CD4-positive, CD25-positive, alpha-beta regulatory T cell (primary cell): ENCODE measurements at regions not wholly inside any gene's neighbourhood (a gene's known extent, or its start where the extent isn't known, plus 50 kb on each side); places are given as distances from the start of the nearest gene placed in this dataset.

Source experiments
- ATAC-seq, 2 donors: fragments of 150-1000 bp; cut with Tn5 transposase; one replicate each; pipeline ENCODE4 v1.10.0; 2021; ENCODE audit warnings: low read depth in 2 of 2, moderate number of reproducible peaks in 2 of 2, moderate library complexity in 1 of 2
- DNase-seq, 3 donors: peaks; one replicate each; pipeline versions ENCODE4 v3.0.0 to v3.0.0-alpha.2; 2012 to 2022; ENCODE audit warnings: mixed read lengths in 1 of 3
- H3K27ac ChIP-seq: one replicate; pipeline ENCODE4 v1.7.0; 2013; ENCODE audit warnings: mild to moderate bottlenecking, low read length; ENCODE audit not compliant: insufficient read depth, poor library complexity, severe bottlenecking
- H3K27me3 ChIP-seq: one replicate; pipeline ENCODE4 v1.7.0; 2013; ENCODE audit warnings: low read length; ENCODE audit not compliant: control insufficient read depth, insufficient read depth
- H3K36me3 ChIP-seq: one replicate; pipeline ENCODE4 v1.7.0; 2013; ENCODE audit warnings: mild to moderate bottlenecking, low read length, moderate library complexity; ENCODE audit not compliant: control insufficient read depth, insufficient read depth
- H3K4me1 ChIP-seq: 2 replicates; pipeline ENCODE4 v1.7.0; 2013; ENCODE audit warnings: mild to moderate bottlenecking, low read length; ENCODE audit not compliant: insufficient read depth, control insufficient read depth, poor library complexity, severe bottlenecking
- H3K4me3 ChIP-seq: one replicate; pipeline ENCODE4 v1.7.0; 2013; ENCODE audit warnings: low read depth, mild to moderate bottlenecking, low read length, moderate library complexity
- H3K9me3 ChIP-seq, 2 experiments: 1 replicate in 1 of 2; 2 replicates in 1 of 2; pipeline ENCODE4 v1.7.0; 2013; ENCODE audit warnings: low read length in 2 of 2, mild to moderate bottlenecking in 1 of 2, moderate library complexity in 1 of 2; ENCODE audit not compliant: control insufficient read depth in 2 of 2
- H3K27ac Mint-ChIP-seq, 3 donors: one replicate each; pipeline ENCODE4 v1.8.0; 2020 to 2022; ENCODE audit warnings: mild to moderate bottlenecking in 3 of 3, mixed read lengths in 3 of 3, moderate library complexity in 2 of 3
- H3K27me3 Mint-ChIP-seq: one replicate; pipeline ENCODE4 v1.8.0; 2022; ENCODE audit warnings: mild to moderate bottlenecking, mixed read lengths
- H3K36me3 Mint-ChIP-seq: one replicate; pipeline ENCODE4 v1.8.0; 2020; ENCODE audit warnings: mixed read lengths
- H3K4me1 Mint-ChIP-seq, 4 donors: one replicate each; pipeline ENCODE4 v1.8.0; 2020 to 2022; ENCODE audit warnings: mixed read lengths in 4 of 4, mild to moderate bottlenecking in 1 of 4
- H3K4me3 Mint-ChIP-seq, 4 donors: one replicate each; pipeline ENCODE4 v1.8.0; 2020 to 2022; ENCODE audit warnings: mild to moderate bottlenecking in 4 of 4, mixed read lengths in 4 of 4, moderate library complexity in 3 of 4
- H3K9me3 Mint-ChIP-seq, 7 donors: one replicate each; pipeline ENCODE4 v1.8.0; 2020 to 2022; ENCODE audit warnings: mixed read lengths in 7 of 7, mild to moderate bottlenecking in 3 of 7, moderate library complexity in 2 of 7

- no peaks in the 10 kb centered on the region for H3K4me1 ChIP-seq
- Mint-ChIP-seq H3K36me3 (no peaks in the 10 kb centered on the region), H3K9me3 (peaks cover 0 to 4% (median 0%) of the 10 kb centered on the region in 7 donors), H3K27ac (no peak overlapping the region), H3K27me3 (no peaks in the 10 kb centered on the region), H3K4me3 (no peak overlapping the region), H3K4me1 (peaks cover 0 to 4% (median 0%) of the 10 kb centered on the region in 4 donors)
- H3K27ac ChIP-seq: no peak overlapping the region
- no peak overlapping the region for H3K4me3 ChIP-seq
- no peak for ATAC-seq
- no peaks in the 10 kb centered on the region for H3K9me3 ChIP-seq
- no peak for DNase-seq
- no peaks in the 10 kb centered on the region for H3K27me3 ChIP-seq
- H3K36me3 ChIP-seq: no peaks in the 10 kb centered on the region
These were observed 582.5 kb downstream of the USP25 start for GRCh38 chr21:16312321-16312720.

- Histone ChIP-seq H3K27ac (no peak overlapping the region), H3K9me3 (no peaks in the 10 kb centered on the region), H3K27me3 (no peaks in the 10 kb centered on the region), H3K4me1 (no peaks in the 10 kb centered on the region), H3K4me3 (no peak overlapping the region), H3K36me3 (no peaks in the 10 kb centered on the region)
- Mint-ChIP-seq H3K36me3 (no peaks in the 10 kb centered on the region), H3K9me3 (peaks cover 0 to 3% (median 0%) of the 10 kb centered on the region in 7 donors), H3K4me1 (no peaks in the 10 kb centered on the region), H3K27me3 (peaks cover 5% of the 10 kb centered on the region), H3K4me3 (no peak overlapping the region), H3K27ac (no peak overlapping the region)
- no peak for DNase-seq
- ATAC-seq: no peak
These were observed 585.4 kb downstream of the USP25 start for GRCh38 chr21:16315223-16315622.

GRCh38 chr21:16318651-16319300 is 589.0 kb downstream of the USP25 start:
- DNase-seq (no peak), ATAC-seq (no peak)
- peaks cover 0 to 2% (median 0%) of the 10 kb centered on the region in 7 donors for H3K9me3 Mint-ChIP-seq
- H3K4me1 Mint-ChIP-seq: no peaks in the 10 kb centered on the region
- H3K4me3 ChIP-seq: no peak overlapping the region
- no peaks in the 10 kb centered on the region for H3K36me3 ChIP-seq
- H3K27ac Mint-ChIP-seq: no peak overlapping the region
- no peak overlapping the region for H3K27ac ChIP-seq
- no peaks in the 10 kb centered on the region for H3K36me3 Mint-ChIP-seq
- H3K27me3 Mint-ChIP-seq: peaks cover 5% of the 10 kb centered on the region
- no peaks in the 10 kb centered on the region for H3K27me3 ChIP-seq
- H3K9me3 ChIP-seq: no peaks in the 10 kb centered on the region
- no peak overlapping the region for H3K4me3 Mint-ChIP-seq
- no peaks in the 10 kb centered on the region for H3K4me1 ChIP-seq

GRCh38 chr21:16320110-16320509 is 590.3 kb downstream of the USP25 start:
- Histone ChIP-seq H3K27me3 (no peaks in the 10 kb centered on the region), H3K9me3 (no peaks in the 10 kb centered on the region), H3K36me3 (no peaks in the 10 kb centered on the region), H3K4me1 (no peaks in the 10 kb centered on the region), H3K27ac (no peak overlapping the region), H3K4me3 (no peak overlapping the region)
- Mint-ChIP-seq H3K4me1 (no peaks in the 10 kb centered on the region), H3K4me3 (no peak overlapping the region), H3K9me3 (peaks cover 0 to 3% (median 0%) of the 10 kb centered on the region in 7 donors), H3K27me3 (peaks cover 5% of the 10 kb centered on the region), H3K27ac (no peak overlapping the region), H3K36me3 (no peaks in the 10 kb centered on the region)
- DNase-seq: no peak
- ATAC-seq: no peak

- Mint-ChIP-seq H3K4me1 (no peaks in the 10 kb centered on the region), H3K27me3 (peaks cover 5% of the 10 kb centered on the region), H3K36me3 (no peaks in the 10 kb centered on the region), H3K9me3 (peaks cover 0 to 3% (median 0%) of the 10 kb centered on the region in 7 donors), H3K27ac (no peak overlapping the region), H3K4me3 (no peak overlapping the region)
- Histone ChIP-seq H3K4me1 (no peaks in the 10 kb centered on the region), H3K27ac (no peak overlapping the region), H3K27me3 (no peaks in the 10 kb centered on the region), H3K4me3 (no peak overlapping the region), H3K36me3 (no peaks in the 10 kb centered on the region), H3K9me3 (no peaks in the 10 kb centered on the region)
- DNase-seq (no peak), ATAC-seq (no peak)
These were observed 592.7 kb downstream of the USP25 start for GRCh38 chr21:16322454-16322853.

GRCh38 chr21:16323596-16323995 is 593.8 kb downstream of the USP25 start:
- DNase-seq: no peak
- H3K27me3 ChIP-seq: no peaks in the 10 kb centered on the region
- Mint-ChIP-seq H3K27ac (no peak overlapping the region), H3K4me3 (no peak overlapping the region), H3K4me1 (no peaks in the 10 kb centered on the region), H3K36me3 (no peaks in the 10 kb centered on the region), H3K27me3 (peaks cover 5% of the 10 kb centered on the region), H3K9me3 (peaks cover 0 to 2% (median 0%) of the 10 kb centered on the region in 7 donors)
- no peak for ATAC-seq
- no peaks in the 10 kb centered on the region for H3K36me3 ChIP-seq
- H3K4me1 ChIP-seq: no peaks in the 10 kb centered on the region
- H3K27ac ChIP-seq: no peak overlapping the region
- H3K4me3 ChIP-seq: no peak overlapping the region
- no peaks in the 10 kb centered on the region for H3K9me3 ChIP-seq

GRCh38 chr21:16324630-16325029 is 594.8 kb downstream of the USP25 start:
- H3K27me3 ChIP-seq: no peaks in the 10 kb centered on the region
- no peak for ATAC-seq
- no peak for DNase-seq
- Mint-ChIP-seq H3K4me1 (peaks cover 0 to 2% (median 0%) of the 10 kb centered on the region in 4 donors), H3K27me3 (no peaks in the 10 kb centered on the region), H3K27ac (no peak overlapping the region), H3K9me3 (peaks cover 0 to 2% (median 0%) of the 10 kb centered on the region in 7 donors), H3K4me3 (no peak overlapping the region), H3K36me3 (no peaks in the 10 kb centered on the region)
- no peak overlapping the region for H3K4me3 ChIP-seq
- no peaks in the 10 kb centered on the region for H3K9me3 ChIP-seq
- no peak overlapping the region for H3K27ac ChIP-seq
- no peaks in the 10 kb centered on the region for H3K36me3 ChIP-seq
- H3K4me1 ChIP-seq: no peaks in the 10 kb centered on the region
